GM12874 (cell line): ENCODE measurements at regions not wholly inside any gene's neighbourhood (a gene's known extent, or its start where the extent isn't known, plus 50 kb on each side); places are given as distances from the start of the nearest gene placed in this dataset.

Experiments
- CTCF ChIP-seq: IDR thresholded peaks from 2 replicates; pipeline ENCODE4 v1.5.1; 2011; ENCODE audit warnings: low read depth, mild to moderate bottlenecking, control low read depth, low read length, moderate library complexity; ENCODE audit not compliant: insufficient read depth

- no peak for TF ChIP-seq CTCF
These were observed 129.5 kb upstream of the PRNP start for GRCh38 chr20:4556781-4557180.

- no peak for TF ChIP-seq CTCF
These were observed 130.9 kb upstream of the PRNP start for GRCh38 chr20:4555188-4555890.

GRCh38 chr20:4554346-4554745 is 131.9 kb upstream of the PRNP start:
- TF ChIP-seq CTCF = no peak

GRCh38 chr20:4552075-4552640 is 134.1 kb upstream of the PRNP start:
- no peak for TF ChIP-seq CTCF

GRCh38 chr20:4550740-4551139 is 135.5 kb upstream of the PRNP start:
- no peak for TF ChIP-seq CTCF

GRCh38 chr20:4549711-4550259 is 136.5 kb upstream of the PRNP start:
- no peak for TF ChIP-seq CTCF

- no peak for TF ChIP-seq CTCF
These were observed 137.7 kb upstream of the PRNP start for GRCh38 chr20:4548552-4548951.
